Germinal center (tissue), 1 donor: ENCODE measurements at regions not wholly inside any gene's neighbourhood (a gene's known extent, or its start where the extent isn't known, plus 50 kb on each side); places are given as distances from the start of the nearest gene placed in this dataset.
"Not testable (repeated sequence)": the region's sequence is repeated elsewhere in the genome, so short reads cannot be mapped to it uniquely, and the experiment has no call there.

Experiments used
- DNase-seq: peaks from one replicate; pipeline ENCODE4 v3.0.0; 2012; ENCODE audit warnings: mixed read lengths, low spot score

GRCh38 chr11:29627541-29627940 is 389.3 kb downstream of the KCNA4 start:
- no peak for DNase-seq

- no peak for DNase-seq
Observed at GRCh38 chr11:29623144-29623722, 393.6 kb downstream of the KCNA4 start.

GRCh38 chr11:29616611-29617010 is 400.2 kb downstream of the KCNA4 start:
- no peak for DNase-seq

GRCh38 chr11:29612423-29612822 is 404.4 kb downstream of the KCNA4 start:
- no peak for DNase-seq

- no peak for DNase-seq
Observed at GRCh38 chr11:29606330-29607031, 410.3 kb downstream of the KCNA4 start.

- not testable (repeated sequence) for DNase-seq
Observed at GRCh38 chr11:29600151-29600575, 416.7 kb downstream of the KCNA4 start.

- no peak for DNase-seq
Observed at GRCh38 chr11:29584342-29584741, 432.5 kb downstream of the KCNA4 start.

GRCh38 chr11:29578806-29579205 is 438.0 kb downstream of the KCNA4 start:
- no peak for DNase-seq

- no peak for DNase-seq
Observed at GRCh38 chr11:29564486-29564885, 452.3 kb downstream of the KCNA4 start.

GRCh38 chr11:29562183-29562582 is 454.6 kb downstream of the KCNA4 start:
- DNase-seq = no peak

GRCh38 chr11:29553990-29554389 is 462.8 kb downstream of the KCNA4 start:
- DNase-seq = no peak

GRCh38 chr11:29538339-29539036 is 478.3 kb downstream of the KCNA4 start:
- DNase-seq = no peak

GRCh38 chr11:29534836-29535235 is 482.0 kb downstream of the KCNA4 start:
- no peak for DNase-seq

GRCh38 chr11:29530961-29531360 is 485.9 kb downstream of the KCNA4 start:
- no peak for DNase-seq

GRCh38 chr11:29527391-29527936 is 489.4 kb downstream of the KCNA4 start:
- DNase-seq = no peak

- DNase-seq = no peak
Observed at GRCh38 chr11:29518389-29519174, 498.2 kb downstream of the KCNA4 start.

GRCh38 chr11:29511394-29511793 is 505.4 kb downstream of the KCNA4 start:
- no peak for DNase-seq

GRCh38 chr11:29507376-29507775 is 509.5 kb downstream of the KCNA4 start:
- DNase-seq = no peak

- no peak for DNase-seq
Observed at GRCh38 chr11:29495676-29496075, 521.2 kb downstream of the KCNA4 start.

GRCh38 chr11:29490938-29491337 is 525.9 kb downstream of the KCNA4 start:
- DNase-seq = no peak

GRCh38 chr11:29486301-29486700 is 530.5 kb downstream of the KCNA4 start:
- DNase-seq = no peak

GRCh38 chr11:29485641-29486040 is 531.2 kb downstream of the KCNA4 start:
- no peak for DNase-seq
